ENCODE measurements at regions not wholly inside any gene's neighbourhood (a gene's known extent, or its start where the extent isn't known, plus 50 kb on each side); places are given as distances from the start of the nearest gene placed in this dataset.

GRCh38 chr12:90710711-90711110, 244.3 kb downstream of the CCER1 start:
- TF ChIP-seq POLR2A (IDR thresholded peaks at IDR 0.05), result no peak
- no peak for TF ChIP-seq CTCF (IDR thresholded peaks at IDR 0.05)

All from stomach (tissue), 4 donors.